ENCODE measurements at regions not wholly inside any gene's neighbourhood (a gene's known extent, or its start where the extent isn't known, plus 50 kb on each side); places are given as distances from the start of the nearest gene placed in this dataset.

- Mint-ChIP-seq H3K27me3 (ENCODE audit: insufficient read depth, low read depth, poor library complexity) (peaks cover 7% of the 10 kb centered on the region), H3K27ac (no peak overlapping the region), H3K9me3 (no peaks in the 10 kb centered on the region), H3K4me3 (no peak overlapping the region), H3K4me1 (no peaks in the 10 kb centered on the region; the same call in 2 of the 3 replicates), H3K36me3 (ENCODE audit: low read depth) (no peaks in the 10 kb centered on the region)
- H3K27me3 ChIP-seq (ENCODE audit: insufficient read depth) = no peaks in the 10 kb centered on the region
- ATAC-seq (no peak), DNase-seq (ENCODE audit: low spot score) (no peak)
- H3K79me2 ChIP-seq (replicated peaks; ENCODE audit: insufficient read depth) = no peaks in the 10 kb centered on the region
- H3F3A ChIP-seq (replicated peaks; ENCODE audit: low read depth) = no peaks in the 10 kb centered on the region
- peak in 1 of 2 experiments; percentile 25; a peak in 1 of 4 replicates for TF ChIP-seq CTCF (conservative IDR thresholded peaks at IDR 0.05; ENCODE audit: low read depth in 2 of 2)
- no peak for TF ChIP-seq REST (IDR thresholded peaks at IDR 0.05; ENCODE audit: unreplicated experiment)
- TF ChIP-seq JUNB (IDR thresholded peaks at IDR 0.05; ENCODE audit: unreplicated experiment) = no peak
- no peak for TF ChIP-seq ZNF331 (CRISPR knock-in tag; IDR thresholded peaks at IDR 0.05; ENCODE audit: low read depth)
- TF ChIP-seq ETS1 (IDR thresholded peaks at IDR 0.05) = no peak
- no peak for TF ChIP-seq STAT1 (IDR thresholded peaks at IDR 0.05; ENCODE audit: unreplicated experiment)
- TF ChIP-seq EZH2phosphoT487 (IDR thresholded peaks at IDR 0.05; ENCODE audit: unreplicated experiment) = no peak
- TF ChIP-seq CREB1 (CRISPR knock-in tag; IDR thresholded peaks at IDR 0.05; ENCODE audit: low read depth) = no peak
- no peak for TF ChIP-seq NANOG (IDR thresholded peaks at IDR 0.05; ENCODE audit: borderline replicate concordance)
- H3K4me3 ChIP-seq = no peak overlapping the region
- no peaks in the 10 kb centered on the region for H4K20me1 ChIP-seq (replicated peaks; ENCODE audit: insufficient read depth)
- H3K4me1 ChIP-seq (ENCODE audit: insufficient read depth) = no peaks in the 10 kb centered on the region
- H2AFZ ChIP-seq = no peak overlapping the region
- no peaks in the 10 kb centered on the region for H3K36me3 ChIP-seq (ENCODE audit: insufficient read depth)
- H3K9me2 ChIP-seq (ENCODE audit: insufficient read depth) = no peaks in the 10 kb centered on the region; the same call in 1 of the 2 replicates
- no peak overlapping the region for H3K27ac ChIP-seq (ENCODE audit: low read depth)
- no peak overlapping the region for H3K4me2 ChIP-seq
These were observed 401.7 kb downstream of the LRATD1 start for GRCh38 chr2:15034246-15034645.

- Histone ChIP-seq H3K27me3 (ENCODE audit: insufficient read depth) (no peaks in the 10 kb centered on the region), H4K20me1 (replicated peaks; ENCODE audit: insufficient read depth) (no peaks in the 10 kb centered on the region), H3K9me2 (ENCODE audit: insufficient read depth) (peaks cover 4% of the 10 kb centered on the region; the same call in 1 of the 2 replicates), H3K4me3 (no peak overlapping the region), H3K27ac (ENCODE audit: low read depth) (no peak overlapping the region), H3K4me1 (ENCODE audit: insufficient read depth) (no peaks in the 10 kb centered on the region), H3K79me2 (replicated peaks; ENCODE audit: insufficient read depth) (no peaks in the 10 kb centered on the region), H3F3A (replicated peaks; ENCODE audit: low read depth) (no peaks in the 10 kb centered on the region), H3K4me2 (no peak overlapping the region), H3K36me3 (ENCODE audit: insufficient read depth) (no peaks in the 10 kb centered on the region), H2AFZ (no peak overlapping the region)
- no peaks in the 10 kb centered on the region for H3K36me3 Mint-ChIP-seq (ENCODE audit: low read depth)
- DNase-seq (ENCODE audit: low spot score) (no peak), ATAC-seq (no peak)
- H3K27me3 Mint-ChIP-seq (ENCODE audit: insufficient read depth, low read depth, poor library complexity) = peaks cover 5% of the 10 kb centered on the region
- H3K27ac Mint-ChIP-seq = no peak overlapping the region
- no peaks in the 10 kb centered on the region; the same call in 2 of the 3 replicates for H3K4me1 Mint-ChIP-seq
- H3K9me3 Mint-ChIP-seq = no peaks in the 10 kb centered on the region
- H3K4me3 Mint-ChIP-seq = no peak overlapping the region
- TF ChIP-seq ZNF114 (CRISPR knock-in tag; IDR thresholded peaks at IDR 0.05) (no peak), REST (IDR thresholded peaks at IDR 0.05; ENCODE audit: unreplicated experiment) (no peak), POLR2AphosphoS5 (IDR thresholded peaks at IDR 0.05; ENCODE audit: low read depth) (no peak), ZNF331 (CRISPR knock-in tag; IDR thresholded peaks at IDR 0.05; ENCODE audit: low read depth) (no peak), EZH2 (IDR thresholded peaks at IDR 0.05; ENCODE audit: low read depth, unreplicated experiment) (no peak), NANOG (IDR thresholded peaks at IDR 0.05; ENCODE audit: borderline replicate concordance) (no peak), JUNB (IDR thresholded peaks at IDR 0.05; ENCODE audit: unreplicated experiment) (no peak)
These were observed 402.3 kb downstream of the LRATD1 start for GRCh38 chr2:15034860-15035259.

Measured in GM23338 (cell line).